HCT116 (cell line): ENCODE measurements at regions not wholly inside any gene's neighbourhood (a gene's known extent, or its start where the extent isn't known, plus 50 kb on each side); places are given as distances from the start of the nearest gene placed in this dataset.
"Not testable (repeated sequence)": the region's sequence is repeated elsewhere in the genome, so short reads cannot be mapped to it uniquely, and the experiment has no call there.

Experiments used
- ATF3 ChIP-seq: IDR thresholded peaks from 2 replicates; pipeline ENCODE4 v1.6.1; 2012
- CBX3 ChIP-seq: IDR thresholded peaks from 2 replicates; pipeline ENCODE4 v1.6.1; 2012; ENCODE audit warnings: low read depth
- CTCF ChIP-seq, 3 experiments: fragments of 200-600 bp in 1 of 3; sonication (generic) in 1 of 3; IDR thresholded peaks in 2 of 3; conservative IDR thresholded peaks in 1 of 3; 2 replicates each; pipeline ENCODE4 v1.5.1; 2012 to 2017; ENCODE audit warnings: low read depth in 2 of 3, low read length in 2 of 3, antibody characterized with exemption in 1 of 3, borderline replicate concordance in 1 of 3, control low read depth in 1 of 3, mild to moderate bottlenecking in 1 of 3, mixed read lengths in 1 of 3, mixed run types in 1 of 3, moderate library complexity in 1 of 3; ENCODE audit not compliant: insufficient read depth in 1 of 3
- EZH2 ChIP-seq: fragments of 200-600 bp; sonication (generic); IDR thresholded peaks from 2 replicates; pipeline ENCODE4 v1.6.1; 2017; ENCODE audit warnings: antibody characterized with exemption, mixed run types
- EZH2phosphoT487 ChIP-seq: fragments of 200-600 bp; IDR thresholded peaks from 2 replicates; pipeline ENCODE4 v1.6.1; 2018; ENCODE audit warnings: antibody characterized with exemption, borderline replicate concordance
- POLR2A ChIP-seq: IDR thresholded peaks from 2 replicates; pipeline ENCODE4 v1.7.0; 2011; ENCODE audit warnings: borderline replicate concordance; ENCODE audit not compliant: insufficient read depth, insufficient read length; ENCODE audit errors: extremely low read depth
- POLR2AphosphoS5 ChIP-seq: IDR thresholded peaks from 2 replicates; pipeline ENCODE4 v1.6.1; 2011; ENCODE audit warnings: mild to moderate bottlenecking, low read depth, low read length, moderate library complexity
- REST ChIP-seq: IDR thresholded peaks from 2 replicates; pipeline ENCODE4 v1.6.1; 2012; ENCODE audit warnings: low read depth
- SP1 ChIP-seq: IDR thresholded peaks from 2 replicates; pipeline ENCODE4 v1.6.1; 2012; ENCODE audit warnings: low read depth
- SRF ChIP-seq: IDR thresholded peaks from 2 replicates; pipeline ENCODE4 v1.6.1; 2012; ENCODE audit warnings: low read depth

- not testable (repeated sequence) for TF ChIP-seq EZH2phosphoT487, EZH2, REST, POLR2A, SRF, ATF3, POLR2AphosphoS5, CBX3, SP1
- peak in 2 of 3 experiments; percentile 44 to 49; a peak in 4 of 6 replicates for TF ChIP-seq CTCF (IDR thresholded peaks at IDR 0.05 in 2 of 3, conservative IDR thresholded peaks at IDR 0.05 in 1 of 3; ENCODE audit: borderline replicate concordance in 1 of 3, insufficient read depth in 1 of 3, low read depth in 2 of 3, low read length in 2 of 3)
These were observed 139.0 kb upstream of the CCZ1B start for GRCh38 chr7:6965051-6965450.
